GM21786 (cell line): ENCODE measurements at regions not wholly inside any gene's neighbourhood (a gene's known extent, or its start where the extent isn't known, plus 50 kb on each side); places are given as distances from the start of the nearest gene placed in this dataset.

Experiments
- ATAC-seq: cut with Tn5 transposase; IDR thresholded peaks from one replicate; pipeline ENCODE4 v1.9.1; 2021; ENCODE audit not compliant: unreplicated experiment

GRCh38 chr5:125348221-125348692 lies 601.8 kb upstream of the ZNF608 start:
- no peak for ATAC-seq

GRCh38 chr5:125348936-125349831 lies 602.7 kb upstream of the ZNF608 start:
- ATAC-seq = no peak

GRCh38 chr5:125357660-125358059 lies 611.2 kb upstream of the ZNF608 start:
- no peak for ATAC-seq

GRCh38 chr5:125365747-125366146 lies 619.3 kb upstream of the ZNF608 start:
- ATAC-seq = no peak

- ATAC-seq = no peak
These were observed 621.3 kb upstream of the ZNF608 start for GRCh38 chr5:125367702-125368101.

GRCh38 chr5:125370461-125371205 lies 624.2 kb upstream of the ZNF608 start:
- ATAC-seq = no peak

- ATAC-seq = no peak
These were observed 626.5 kb upstream of the ZNF608 start for GRCh38 chr5:125372694-125373631.

GRCh38 chr5:125375143-125375542 lies 628.7 kb upstream of the ZNF608 start:
- no peak for ATAC-seq

GRCh38 chr5:125376059-125376641 lies 629.7 kb upstream of the ZNF608 start:
- no peak for ATAC-seq

- ATAC-seq = no peak
These were observed 630.7 kb upstream of the ZNF608 start for GRCh38 chr5:125377141-125377540.

GRCh38 chr5:125381290-125381689 lies 634.9 kb upstream of the ZNF608 start:
- no peak for ATAC-seq

GRCh38 chr5:125384071-125384470 lies 637.6 kb upstream of the ZNF608 start:
- no peak for ATAC-seq

GRCh38 chr5:125390326-125390725 lies 643.9 kb upstream of the ZNF608 start:
- ATAC-seq = no peak

- no peak for ATAC-seq
These were observed 646.9 kb upstream of the ZNF608 start for GRCh38 chr5:125393221-125393815.

- no peak for ATAC-seq
These were observed 648.3 kb upstream of the ZNF608 start for GRCh38 chr5:125394661-125395280.

- no peak for ATAC-seq
These were observed 650.0 kb upstream of the ZNF608 start for GRCh38 chr5:125396462-125396861.

GRCh38 chr5:125398466-125398865 lies 652.0 kb upstream of the ZNF608 start:
- no peak for ATAC-seq

GRCh38 chr5:125399885-125400284 lies 653.4 kb upstream of the ZNF608 start:
- no peak for ATAC-seq

- no peak for ATAC-seq
These were observed 655.5 kb upstream of the ZNF608 start for GRCh38 chr5:125401724-125402622.
